H1 (cell line): ENCODE measurements at regions not wholly inside any gene's neighbourhood (a gene's known extent, or its start where the extent isn't known, plus 50 kb on each side); places are given as distances from the start of the nearest gene placed in this dataset.

ENCODE experiments used
- POLR2AphosphoS5 ChIP-seq: IDR thresholded peaks from 2 replicates; pipeline ENCODE4 v1.6.1; 2011; ENCODE audit warnings: low read depth, low read length
- RAD21 ChIP-seq, 2 experiments: IDR thresholded peaks in 1 of 2; conservative IDR thresholded peaks in 1 of 2; 2 replicates each; pipeline ENCODE4 v1.6.1; 2011; ENCODE audit warnings: low read depth in 2 of 2, low read length in 2 of 2, improper control_type of control experiment in 1 of 2, inconsistent platforms in 1 of 2, mild to moderate bottlenecking in 1 of 2, moderate library complexity in 1 of 2

DNA sequence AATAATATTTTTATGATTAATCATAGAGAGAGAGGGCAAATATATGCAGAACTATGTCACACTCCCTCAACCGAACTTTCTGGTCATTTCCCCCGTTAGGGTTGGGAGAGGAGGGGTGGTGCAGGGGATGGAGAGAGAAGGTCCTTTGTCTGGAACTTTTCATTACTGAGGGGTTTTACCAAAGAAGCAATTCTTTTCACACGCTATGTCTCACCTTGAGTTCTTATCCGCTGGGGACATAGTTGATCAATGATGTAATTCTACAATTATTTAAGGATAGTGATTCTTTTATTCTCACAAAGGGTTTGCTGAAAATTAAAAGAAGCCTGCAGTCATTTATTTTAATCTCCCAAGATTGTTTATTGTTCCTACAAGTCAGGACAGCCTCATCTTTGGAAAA lies 98.3 kb upstream of the RUNX1 start:
- TF ChIP-seq RAD21 (IDR thresholded peaks at IDR 0.05 in 1 of 2, conservative IDR thresholded peaks at IDR 0.05 in 1 of 2; ENCODE audit: low read depth in 2 of 2, low read length in 2 of 2), result no peak
- TF ChIP-seq POLR2AphosphoS5, result no peak
